WTC11 (cell line): ENCODE measurements at regions not wholly inside any gene's neighbourhood (a gene's known extent, or its start where the extent isn't known, plus 50 kb on each side); places are given as distances from the start of the nearest gene placed in this dataset.

Source experiments
- ATAC-seq: fragments of 200-7000 bp; cut with Tn5 transposase; 2 replicates; pipeline ENCODE4 v1.10.0; 2021; ENCODE audit warnings: mild to moderate bottlenecking, moderate library complexity
- CTCF ChIA-PET: fragments of 300-600 bp; sonication (Branson Sonifier 250); formaldehyde crosslinking; loops from one replicate; lab custom pipeline; 2021; ENCODE audit warnings: antibody characterized with exemption; lab: Charles Lee
- POLR2A ChIA-PET: fragments of 350-600 bp; sonication (Branson Sonifier 250); formaldehyde crosslinking; loops from one replicate; lab custom pipeline; 2021; ENCODE audit warnings: antibody characterized with exemption; lab: Charles Lee
- DNase-seq: peaks from one replicate; pipeline ENCODE4 v3.0.0; 2021; ENCODE audit warnings: low spot score
- H3K27ac Mint-ChIP-seq: 2 replicates; pipeline ENCODE4 v1.8.0; 2021; ENCODE audit warnings: mixed read lengths
- H3K27me3 Mint-ChIP-seq: 2 replicates; pipeline ENCODE4 v1.8.0; 2021; ENCODE audit warnings: low read depth, mild to moderate bottlenecking, moderate library complexity, mixed read lengths
- H3K36me3 Mint-ChIP-seq: 2 replicates; pipeline ENCODE4 v1.8.0; 2021; ENCODE audit warnings: mixed read lengths
- H3K4me1 Mint-ChIP-seq: 2 replicates; pipeline ENCODE4 v1.8.0; 2022; ENCODE audit warnings: mixed read lengths
- H3K4me3 Mint-ChIP-seq: 2 replicates; pipeline ENCODE4 v1.8.0; 2021; ENCODE audit warnings: mild to moderate bottlenecking, moderate library complexity, mixed read lengths
- H3K9me3 Mint-ChIP-seq: 2 replicates; pipeline ENCODE4 v1.8.0; 2021; ENCODE audit warnings: mixed read lengths
- AFF4 ChIP-seq: sonication (generic); formaldehyde crosslinking; IDR thresholded peaks from 2 replicates; pipeline ENCODE4 v1.8.1; 2023; ENCODE audit warnings: mild to moderate bottlenecking, missing genetic modification reagents, borderline replicate concordance
- ARID4B ChIP-seq: sonication (generic); formaldehyde crosslinking; IDR thresholded peaks from 2 replicates; pipeline ENCODE4 v1.8.0; 2023; ENCODE audit warnings: missing genetic modification reagents, mild to moderate bottlenecking, borderline replicate concordance
- ATF1 ChIP-seq: sonication (generic); formaldehyde crosslinking; IDR thresholded peaks from 2 replicates; pipeline ENCODE4 v1.8.1; 2023; ENCODE audit warnings: mild to moderate bottlenecking, moderate library complexity, missing genetic modification reagents
- ELF4 ChIP-seq: sonication (generic); formaldehyde crosslinking; IDR thresholded peaks from 2 replicates; pipeline ENCODE4 v1.8.1; 2022; ENCODE audit warnings: low read depth, mild to moderate bottlenecking, moderate library complexity, missing genetic modification reagents
- FOXJ3 ChIP-seq: sonication (generic); formaldehyde crosslinking; IDR thresholded peaks from 2 replicates; pipeline ENCODE4 v1.9.0; 2021; ENCODE audit warnings: missing genetic modification reagents, mild to moderate bottlenecking, borderline replicate concordance
- GTF2I ChIP-seq: fragments of 250-450 bp; sonication (Bioruptor Pico); conservative IDR thresholded peaks from 2 replicates; pipeline ENCODE4 v1.4.0; 2021; ENCODE audit warnings: mild to moderate bottlenecking
- HMGA2 ChIP-seq: fragments of 250-450 bp; sonication (Bioruptor Pico); IDR thresholded peaks from 2 replicates; pipeline ENCODE4 v1.4.0; 2021; ENCODE audit warnings: mild to moderate bottlenecking, moderate library complexity
- MLX ChIP-seq: sonication (generic); formaldehyde crosslinking; IDR thresholded peaks from 2 replicates; pipeline ENCODE4 v1.8.1; 2023; ENCODE audit warnings: mild to moderate bottlenecking, missing genetic modification reagents, moderate library complexity
- NR3C1 ChIP-seq: sonication (generic); formaldehyde crosslinking; conservative IDR thresholded peaks from 2 replicates; pipeline ENCODE4 v1.8.1; 2023; ENCODE audit warnings: low read depth, mild to moderate bottlenecking, missing genetic modification reagents
- SP1 ChIP-seq: sonication (generic); formaldehyde crosslinking; conservative IDR thresholded peaks from 2 replicates; pipeline ENCODE4 v1.8.1; 2022; ENCODE audit warnings: missing genetic modification reagents
- ZNF281 ChIP-seq: sonication (generic); formaldehyde crosslinking; IDR thresholded peaks from 2 replicates; pipeline ENCODE4 v1.8.0; 2023; ENCODE audit warnings: mild to moderate bottlenecking, missing genetic modification reagents
- TF ChIP-seq, protein P1 (sequence below): sonication (generic); formaldehyde crosslinking; IDR thresholded peaks from 2 replicates; pipeline ENCODE4 v1.8.1; 2023; ENCODE audit warnings: mild to moderate bottlenecking, missing genetic modification reagents
- TF ChIP-seq, protein P2 (sequence below): sonication (generic); formaldehyde crosslinking; IDR thresholded peaks from 2 replicates; pipeline ENCODE4 v1.8.0; 2022; ENCODE audit warnings: mild to moderate bottlenecking, missing genetic modification reagents
- TF ChIP-seq, protein P3 (sequence below): sonication (generic); formaldehyde crosslinking; IDR thresholded peaks from 2 replicates; pipeline ENCODE4 v1.8.0; 2022; ENCODE audit warnings: missing genetic modification reagents
- TF ChIP-seq, protein P4 (sequence below): sonication (generic); formaldehyde crosslinking; IDR thresholded peaks from 2 replicates; pipeline ENCODE4 v1.8.1; 2022; ENCODE audit warnings: low read depth, missing genetic modification reagents, borderline replicate concordance

DNA sequence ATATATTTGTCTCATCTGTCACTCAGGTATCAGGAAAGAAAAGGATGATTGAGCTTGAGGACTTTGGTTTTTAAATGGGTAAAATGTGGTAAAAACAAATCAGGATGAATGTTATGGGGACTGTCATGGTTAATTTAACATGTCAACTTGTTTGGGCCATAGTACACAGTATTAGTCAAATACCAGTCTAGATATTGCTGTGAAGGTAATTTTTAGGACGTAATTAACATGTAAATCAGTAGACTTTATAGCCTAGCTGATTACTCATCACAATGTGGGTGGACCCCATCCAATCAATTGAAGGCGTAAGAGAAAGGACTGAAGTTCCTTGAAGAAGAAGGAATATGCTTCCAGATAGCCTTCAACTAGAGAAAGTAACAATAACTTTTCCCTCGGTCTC lies 275.7 kb upstream of the ZNF804A start:
- H3K9me3 Mint-ChIP-seq: no peaks in the 10 kb centered on the region
- no peaks in the 10 kb centered on the region for H3K27me3 Mint-ChIP-seq
- no peak overlapping the region for H3K4me3 Mint-ChIP-seq
- no peaks in the 10 kb centered on the region for H3K36me3 Mint-ChIP-seq
- no peak overlapping the region for H3K27ac Mint-ChIP-seq
- POLR2A ChIA-PET: no interaction called here
- ATAC-seq: no peak
- no peak for DNase-seq
- TF ChIP-seq ZNF281 (no peak), ELF4 (no peak), ATF1 (CRISPR knock-in tag) (no peak), NR3C1 (CRISPR knock-in tag) (no peak), AFF4 (CRISPR knock-in tag) (no peak), SP1 (CRISPR knock-in tag) (no peak), FOXJ3 (CRISPR knock-in tag) (no peak), HMGA2 (no peak)
- TF ChIP-seq, protein P1, sequence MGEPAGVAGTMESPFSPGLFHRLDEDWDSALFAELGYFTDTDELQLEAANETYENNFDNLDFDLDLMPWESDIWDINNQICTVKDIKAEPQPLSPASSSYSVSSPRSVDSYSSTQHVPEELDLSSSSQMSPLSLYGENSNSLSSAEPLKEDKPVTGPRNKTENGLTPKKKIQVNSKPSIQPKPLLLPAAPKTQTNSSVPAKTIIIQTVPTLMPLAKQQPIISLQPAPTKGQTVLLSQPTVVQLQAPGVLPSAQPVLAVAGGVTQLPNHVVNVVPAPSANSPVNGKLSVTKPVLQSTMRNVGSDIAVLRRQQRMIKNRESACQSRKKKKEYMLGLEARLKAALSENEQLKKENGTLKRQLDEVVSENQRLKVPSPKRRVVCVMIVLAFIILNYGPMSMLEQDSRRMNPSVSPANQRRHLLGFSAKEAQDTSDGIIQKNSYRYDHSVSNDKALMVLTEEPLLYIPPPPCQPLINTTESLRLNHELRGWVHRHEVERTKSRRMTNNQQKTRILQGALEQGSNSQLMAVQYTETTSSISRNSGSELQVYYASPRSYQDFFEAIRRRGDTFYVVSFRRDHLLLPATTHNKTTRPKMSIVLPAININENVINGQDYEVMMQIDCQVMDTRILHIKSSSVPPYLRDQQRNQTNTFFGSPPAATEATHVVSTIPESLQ (CRISPR knock-in tag): no peak
- TF ChIP-seq, protein P2, sequence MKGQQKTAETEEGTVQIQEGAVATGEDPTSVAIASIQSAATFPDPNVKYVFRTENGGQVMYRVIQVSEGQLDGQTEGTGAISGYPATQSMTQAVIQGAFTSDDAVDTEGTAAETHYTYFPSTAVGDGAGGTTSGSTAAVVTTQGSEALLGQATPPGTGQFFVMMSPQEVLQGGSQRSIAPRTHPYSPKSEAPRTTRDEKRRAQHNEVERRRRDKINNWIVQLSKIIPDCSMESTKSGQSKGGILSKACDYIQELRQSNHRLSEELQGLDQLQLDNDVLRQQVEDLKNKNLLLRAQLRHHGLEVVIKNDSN (CRISPR knock-in tag): no peak
- TF ChIP-seq, protein P3, sequence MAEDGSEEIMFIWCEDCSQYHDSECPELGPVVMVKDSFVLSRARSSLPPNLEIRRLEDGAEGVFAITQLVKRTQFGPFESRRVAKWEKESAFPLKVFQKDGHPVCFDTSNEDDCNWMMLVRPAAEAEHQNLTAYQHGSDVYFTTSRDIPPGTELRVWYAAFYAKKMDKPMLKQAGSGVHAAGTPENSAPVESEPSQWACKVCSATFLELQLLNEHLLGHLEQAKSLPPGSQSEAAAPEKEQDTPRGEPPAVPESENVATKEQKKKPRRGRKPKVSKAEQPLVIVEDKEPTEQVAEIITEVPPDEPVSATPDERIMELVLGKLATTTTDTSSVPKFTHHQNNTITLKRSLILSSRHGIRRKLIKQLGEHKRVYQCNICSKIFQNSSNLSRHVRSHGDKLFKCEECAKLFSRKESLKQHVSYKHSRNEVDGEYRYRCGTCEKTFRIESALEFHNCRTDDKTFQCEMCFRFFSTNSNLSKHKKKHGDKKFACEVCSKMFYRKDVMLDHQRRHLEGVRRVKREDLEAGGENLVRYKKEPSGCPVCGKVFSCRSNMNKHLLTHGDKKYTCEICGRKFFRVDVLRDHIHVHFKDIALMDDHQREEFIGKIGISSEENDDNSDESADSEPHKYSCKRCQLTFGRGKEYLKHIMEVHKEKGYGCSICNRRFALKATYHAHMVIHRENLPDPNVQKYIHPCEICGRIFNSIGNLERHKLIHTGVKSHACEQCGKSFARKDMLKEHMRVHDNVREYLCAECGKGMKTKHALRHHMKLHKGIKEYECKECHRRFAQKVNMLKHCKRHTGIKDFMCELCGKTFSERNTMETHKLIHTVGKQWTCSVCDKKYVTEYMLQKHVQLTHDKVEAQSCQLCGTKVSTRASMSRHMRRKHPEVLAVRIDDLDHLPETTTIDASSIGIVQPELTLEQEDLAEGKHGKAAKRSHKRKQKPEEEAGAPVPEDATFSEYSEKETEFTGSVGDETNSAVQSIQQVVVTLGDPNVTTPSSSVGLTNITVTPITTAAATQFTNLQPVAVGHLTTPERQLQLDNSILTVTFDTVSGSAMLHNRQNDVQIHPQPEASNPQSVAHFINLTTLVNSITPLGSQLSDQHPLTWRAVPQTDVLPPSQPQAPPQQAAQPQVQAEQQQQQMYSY (CRISPR knock-in tag): no peak
- CTCF ChIA-PET: no interaction called here
- H3K4me1 Mint-ChIP-seq: no peaks in the 10 kb centered on the region

DNA sequence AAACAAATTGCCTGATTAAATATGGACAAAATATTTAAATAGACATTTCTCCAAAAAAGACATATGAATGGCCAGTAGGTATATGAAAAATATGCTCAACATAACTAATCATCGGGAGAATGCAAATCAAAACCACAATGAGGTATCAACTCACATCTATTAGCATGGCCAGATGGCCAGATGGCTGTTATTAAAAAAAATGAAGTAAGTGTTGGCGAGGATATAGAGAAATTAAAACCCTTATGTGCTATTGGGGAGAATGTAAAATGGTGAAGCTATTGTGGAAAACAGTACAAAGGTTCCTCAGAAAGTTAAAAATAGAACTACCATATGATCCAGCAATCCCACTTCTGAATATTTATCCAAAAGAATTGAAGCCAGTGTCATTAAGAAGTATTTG lies 272.3 kb upstream of the ZNF804A start:
- no peak for ATAC-seq
- H3K4me1 Mint-ChIP-seq: no peaks in the 10 kb centered on the region
- H3K27me3 Mint-ChIP-seq: peaks cover 15% of the 10 kb centered on the region
- H3K36me3 Mint-ChIP-seq: no peaks in the 10 kb centered on the region
- CTCF ChIA-PET: no interaction called here
- POLR2A ChIA-PET: no interaction called here
- H3K27ac Mint-ChIP-seq: no peak overlapping the region
- DNase-seq: no peak
- no peaks in the 10 kb centered on the region for H3K9me3 Mint-ChIP-seq
- no peak overlapping the region for H3K4me3 Mint-ChIP-seq
- TF ChIP-seq MLX (CRISPR knock-in tag): no peak
- no peak for TF ChIP-seq GTF2I (CRISPR knock-in tag)
- TF ChIP-seq HMGA2: no peak
- TF ChIP-seq ARID4B (CRISPR knock-in tag): no peak
- TF ChIP-seq, protein P4, sequence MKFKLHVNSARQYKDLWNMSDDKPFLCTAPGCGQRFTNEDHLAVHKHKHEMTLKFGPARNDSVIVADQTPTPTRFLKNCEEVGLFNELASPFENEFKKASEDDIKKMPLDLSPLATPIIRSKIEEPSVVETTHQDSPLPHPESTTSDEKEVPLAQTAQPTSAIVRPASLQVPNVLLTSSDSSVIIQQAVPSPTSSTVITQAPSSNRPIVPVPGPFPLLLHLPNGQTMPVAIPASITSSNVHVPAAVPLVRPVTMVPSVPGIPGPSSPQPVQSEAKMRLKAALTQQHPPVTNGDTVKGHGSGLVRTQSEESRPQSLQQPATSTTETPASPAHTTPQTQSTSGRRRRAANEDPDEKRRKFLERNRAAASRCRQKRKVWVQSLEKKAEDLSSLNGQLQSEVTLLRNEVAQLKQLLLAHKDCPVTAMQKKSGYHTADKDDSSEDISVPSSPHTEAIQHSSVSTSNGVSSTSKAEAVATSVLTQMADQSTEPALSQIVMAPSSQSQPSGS (CRISPR knock-in tag): no peak
